ENCODE measurements at regions not wholly inside any gene's neighbourhood (a gene's known extent, or its start where the extent isn't known, plus 50 kb on each side); places are given as distances from the start of the nearest gene placed in this dataset.

- no peaks in the 10 kb centered on the region for H3K36me3 Mint-ChIP-seq
- ATAC-seq (replicated peaks) (peak; percentile 58 to 68), DNase-seq (no peak)
- no peaks in the 10 kb centered on the region for H3K27me3 Mint-ChIP-seq
- H3K27ac Mint-ChIP-seq, result no peak overlapping the region
- no peak overlapping the region for H3K4me3 Mint-ChIP-seq
- peaks cover 17 to 23% of the 10 kb centered on the region in 2 donors for H3K4me1 Mint-ChIP-seq
- no peaks in the 10 kb centered on the region for H3K9me3 Mint-ChIP-seq
Measured at GRCh38 chr12:9388379-9388778, 180.2 kb upstream of the PZP start.

DNA sequence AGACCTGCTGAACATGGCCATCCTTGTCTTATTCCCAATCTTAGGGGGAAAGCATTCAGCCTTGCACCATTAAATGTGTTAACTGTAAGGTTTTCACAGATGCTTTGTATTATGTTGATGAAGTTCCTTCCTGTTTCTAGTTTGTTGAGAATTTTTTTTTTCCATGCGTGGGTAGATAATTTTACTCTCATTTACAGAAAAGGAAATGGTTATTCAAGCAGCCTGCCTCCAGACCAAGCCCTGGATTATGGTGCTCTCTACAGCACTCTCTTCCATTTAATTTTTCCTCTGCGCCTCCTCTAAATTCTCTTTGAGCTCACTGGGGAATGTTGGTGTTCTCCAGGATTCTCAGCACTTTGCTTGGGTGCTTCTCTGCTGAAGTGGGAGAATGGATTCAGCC, 179.3 kb upstream of the PZP start:
- Mint-ChIP-seq H3K36me3 (no peaks in the 10 kb centered on the region), H3K27ac (no peak overlapping the region), H3K4me1 (peaks cover 16 to 20% of the 10 kb centered on the region in 2 donors), H3K4me3 (peak overlapping the region in 1 of 2 donors; percentile 0), H3K27me3 (no peaks in the 10 kb centered on the region), H3K9me3 (no peaks in the 10 kb centered on the region)
- DNase-seq (no peak), ATAC-seq (replicated peaks) (peak; percentile 58 to 68)

- H3K27me3 Mint-ChIP-seq, result no peaks in the 10 kb centered on the region
Measured at GRCh38 chr12:9383585-9383984, 175.4 kb upstream of the PZP start.

GRCh38 chr12:9381619-9382018, 173.4 kb upstream of the PZP start:
- Mint-ChIP-seq H3K27me3 (no peaks in the 10 kb centered on the region), H3K4me1 (no peaks in the 10 kb centered on the region), H3K9me3 (no peaks in the 10 kb centered on the region), H3K4me3 (no peak overlapping the region), H3K36me3 (no peaks in the 10 kb centered on the region), H3K27ac (no peak overlapping the region)
- ATAC-seq (replicated peaks) (no peak), DNase-seq (no peak)

More at GRCh38 chr12:9383585-9383984, 175.4 kb upstream of the PZP start:
- Mint-ChIP-seq H3K36me3 (no peaks in the 10 kb centered on the region), H3K27ac (no peak overlapping the region), H3K9me3 (no peaks in the 10 kb centered on the region), H3K4me1 (peaks cover 12 to 15% of the 10 kb centered on the region in 2 donors), H3K4me3 (no peak overlapping the region)
- DNase-seq (no peak), ATAC-seq (replicated peaks) (no peak)

GRCh38 chr12:9380650-9381049, 172.5 kb upstream of the PZP start:
- H3K27me3 Mint-ChIP-seq, result peaks cover 0 to 4% of the 10 kb centered on the region in 2 donors
- H3K4me1 Mint-ChIP-seq, result no peaks in the 10 kb centered on the region
- no peak overlapping the region for H3K27ac Mint-ChIP-seq
- DNase-seq, result no peak
- no peaks in the 10 kb centered on the region for H3K9me3 Mint-ChIP-seq
- ATAC-seq (replicated peaks), result no peak
- H3K4me3 Mint-ChIP-seq, result no peak overlapping the region
- H3K36me3 Mint-ChIP-seq, result no peaks in the 10 kb centered on the region

- ATAC-seq (replicated peaks) (no peak), DNase-seq (no peak)
- H3K4me1 Mint-ChIP-seq, result no peaks in the 10 kb centered on the region
- H3K9me3 Mint-ChIP-seq, result no peaks in the 10 kb centered on the region
- H3K27ac Mint-ChIP-seq, result no peak overlapping the region
- H3K27me3 Mint-ChIP-seq, result peaks cover 0 to 4% of the 10 kb centered on the region in 2 donors
- H3K4me3 Mint-ChIP-seq, result no peak overlapping the region
- H3K36me3 Mint-ChIP-seq, result no peaks in the 10 kb centered on the region
Measured at GRCh38 chr12:9379023-9379742, 171.0 kb upstream of the PZP start.

GRCh38 chr12:9378430-9378835, 170.2 kb upstream of the PZP start:
- H3K36me3 Mint-ChIP-seq, result no peaks in the 10 kb centered on the region
- peaks cover 0 to 4% of the 10 kb centered on the region in 2 donors for H3K27me3 Mint-ChIP-seq
- H3K4me3 Mint-ChIP-seq, result no peak overlapping the region
- no peak overlapping the region for H3K27ac Mint-ChIP-seq
- no peaks in the 10 kb centered on the region for H3K4me1 Mint-ChIP-seq
- ATAC-seq (replicated peaks) (no peak), DNase-seq (no peak)
- no peaks in the 10 kb centered on the region for H3K9me3 Mint-ChIP-seq

DNA sequence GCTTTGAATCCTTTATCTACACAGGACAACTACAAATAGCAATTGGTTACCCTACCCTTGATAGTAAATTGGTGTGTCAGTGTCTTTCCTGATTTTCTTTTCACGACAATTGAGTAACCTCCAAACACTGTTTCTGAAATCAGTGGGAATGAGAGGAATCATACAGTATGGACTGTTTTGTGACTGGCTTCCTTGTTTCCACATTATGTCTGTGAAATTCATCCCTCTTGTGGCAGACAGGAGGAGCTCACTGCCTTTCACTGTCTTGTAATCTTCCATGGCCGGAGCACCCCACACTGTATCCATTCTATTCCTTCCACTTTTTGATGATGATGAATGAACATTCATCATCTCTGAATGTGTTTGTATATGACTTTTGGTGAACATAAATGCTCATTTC, 164.0 kb upstream of the PZP start:
- Mint-ChIP-seq H3K4me3 (no peak overlapping the region), H3K4me1 (no peaks in the 10 kb centered on the region), H3K9me3 (no peaks in the 10 kb centered on the region), H3K27ac (no peak overlapping the region), H3K27me3 (peaks cover 0 to 4% of the 10 kb centered on the region in 2 donors), H3K36me3 (no peaks in the 10 kb centered on the region)
- no peak for ATAC-seq (replicated peaks)
- no peak for DNase-seq

- Mint-ChIP-seq H3K4me1 (peaks cover 25 to 29% of the 10 kb centered on the region in 2 donors), H3K4me3 (no peak overlapping the region), H3K9me3 (no peaks in the 10 kb centered on the region), H3K36me3 (no peaks in the 10 kb centered on the region), H3K27me3 (peaks cover 3 to 7% of the 10 kb centered on the region in 2 donors), H3K27ac (no peak overlapping the region)
- ATAC-seq (replicated peaks) (no peak), DNase-seq (no peak)
Measured at GRCh38 chr12:9367828-9368227, 159.6 kb upstream of the PZP start.

DNA sequence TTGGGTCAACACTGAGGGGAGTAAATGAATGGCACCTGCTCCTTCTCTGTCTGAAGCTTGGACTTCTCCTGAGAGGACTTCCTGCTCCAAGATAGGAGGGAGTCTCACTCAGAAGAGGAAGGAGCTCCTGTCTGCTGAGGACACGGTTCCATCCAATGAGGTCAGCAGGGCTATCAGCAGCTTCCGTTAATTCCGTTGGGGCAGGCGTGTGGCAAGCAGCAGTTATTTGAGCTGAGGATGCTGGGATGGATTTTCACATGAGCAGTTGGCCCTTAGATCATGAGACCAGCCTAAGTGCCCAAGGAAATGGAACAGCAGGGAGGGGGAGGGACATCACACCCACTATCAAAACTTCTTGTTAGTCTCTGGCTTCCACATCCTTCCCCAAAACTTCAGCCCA, 159.0 kb upstream of the PZP start:
- DNase-seq (no peak), ATAC-seq (replicated peaks) (no peak)
- H3K27me3 Mint-ChIP-seq, result peaks cover 4 to 7% of the 10 kb centered on the region in 2 donors
- H3K9me3 Mint-ChIP-seq, result no peaks in the 10 kb centered on the region
- H3K4me1 Mint-ChIP-seq, result peaks cover 25 to 30% of the 10 kb centered on the region in 2 donors
- no peak overlapping the region for H3K4me3 Mint-ChIP-seq
- no peaks in the 10 kb centered on the region for H3K36me3 Mint-ChIP-seq
- H3K27ac Mint-ChIP-seq, result no peak overlapping the region

GRCh38 chr12:9365296-9365695, 157.1 kb upstream of the PZP start:
- Mint-ChIP-seq H3K27me3 (peaks cover 10 to 18% of the 10 kb centered on the region in 2 donors), H3K36me3 (no peaks in the 10 kb centered on the region), H3K27ac (peak overlapping the region; percentile 90), H3K4me1 (peaks cover 30 to 31% of the 10 kb centered on the region in 2 donors), H3K9me3 (no peaks in the 10 kb centered on the region), H3K4me3 (peak overlapping the region in 1 of 2 donors; percentile 58)
- ATAC-seq (replicated peaks) (no peak), DNase-seq (no peak)

DNA sequence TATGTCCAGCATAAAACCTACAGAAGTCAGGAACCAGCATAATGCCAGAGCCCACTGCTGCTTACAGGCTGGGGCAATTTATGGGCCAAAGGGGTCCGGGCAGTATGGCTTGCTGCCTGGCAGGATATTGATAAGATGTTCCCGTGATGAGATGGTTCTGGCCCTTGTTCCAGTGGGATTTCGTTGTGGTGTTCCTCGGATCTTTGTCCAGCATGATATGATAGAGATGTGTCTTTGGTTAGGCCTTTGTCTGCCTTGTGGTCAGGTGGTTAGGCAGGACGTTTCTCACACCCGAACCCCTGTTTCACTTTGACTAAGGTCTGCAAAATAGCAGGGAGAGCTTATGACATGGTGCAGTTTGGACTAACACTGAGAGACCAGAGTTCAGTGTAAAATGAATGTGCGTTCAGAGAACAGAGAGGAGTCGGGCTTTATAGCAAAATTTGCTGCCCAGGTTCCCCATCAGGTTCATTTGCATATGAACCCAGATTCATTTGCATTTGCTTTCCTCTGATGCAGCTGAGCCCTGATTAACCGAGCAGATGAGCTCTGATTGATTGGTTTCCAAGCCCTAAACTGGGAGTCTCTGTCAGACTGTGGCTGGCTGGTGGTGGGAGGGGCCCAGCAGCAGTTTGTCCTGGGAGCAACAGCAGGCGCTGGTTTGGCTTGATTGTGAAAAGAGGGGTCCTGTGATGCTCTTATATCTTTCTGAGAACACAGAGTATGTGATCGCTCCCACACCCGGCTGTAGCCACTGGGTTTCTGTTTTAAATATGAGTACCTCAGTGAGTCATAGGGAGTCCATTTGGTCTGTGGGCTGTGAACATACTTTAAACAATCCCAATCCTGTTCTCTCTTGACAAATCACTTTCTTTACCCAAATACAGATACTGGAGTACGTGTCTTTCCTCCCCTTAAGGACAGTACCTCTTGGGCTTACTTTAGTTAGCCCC, 156.3 kb upstream of the PZP start:
- no peaks in the 10 kb centered on the region for H3K9me3 Mint-ChIP-seq
- peak overlapping the region; percentile 55 to 58 for H3K4me3 Mint-ChIP-seq
- H3K27ac Mint-ChIP-seq, result peak overlapping the region; percentile 90
- peaks cover 30 to 31% of the 10 kb centered on the region in 2 donors for H3K4me1 Mint-ChIP-seq
- H3K36me3 Mint-ChIP-seq, result no peaks in the 10 kb centered on the region
- peak; percentile 92 to 93 for ATAC-seq (replicated peaks)
- DNase-seq, result peak; percentile 66
- H3K27me3 Mint-ChIP-seq, result peaks cover 10 to 18% of the 10 kb centered on the region in 2 donors

DNA sequence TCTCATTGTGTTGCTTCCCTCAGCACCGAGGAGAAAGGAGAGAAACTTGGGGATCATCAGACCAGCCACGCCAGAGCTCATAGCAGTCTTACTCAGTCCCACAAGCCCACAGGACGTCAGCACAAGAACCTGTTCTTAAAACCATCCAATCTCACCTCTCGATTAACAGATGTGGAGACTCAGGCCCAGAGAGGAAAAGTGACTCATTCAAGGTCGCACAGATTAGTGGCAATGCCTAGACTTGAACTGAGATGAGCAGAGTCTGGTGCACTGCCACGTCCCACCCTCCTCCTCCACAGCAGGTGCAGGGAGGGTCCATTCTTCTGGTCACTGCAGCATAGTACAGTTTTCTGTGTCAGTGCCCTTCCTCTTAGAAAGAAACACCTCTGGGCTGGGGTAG, 154.9 kb upstream of the PZP start:
- Mint-ChIP-seq H3K9me3 (no peaks in the 10 kb centered on the region), H3K27me3 (peaks cover 10 to 18% of the 10 kb centered on the region in 2 donors), H3K27ac (peak overlapping the region; percentile 52), H3K36me3 (peaks cover 0 to 3% of the 10 kb centered on the region in 2 donors), H3K4me3 (no peak overlapping the region), H3K4me1 (peaks cover 30 to 31% of the 10 kb centered on the region in 2 donors)
- DNase-seq (no peak), ATAC-seq (replicated peaks) (peak; percentile 12 to 21)

DNA sequence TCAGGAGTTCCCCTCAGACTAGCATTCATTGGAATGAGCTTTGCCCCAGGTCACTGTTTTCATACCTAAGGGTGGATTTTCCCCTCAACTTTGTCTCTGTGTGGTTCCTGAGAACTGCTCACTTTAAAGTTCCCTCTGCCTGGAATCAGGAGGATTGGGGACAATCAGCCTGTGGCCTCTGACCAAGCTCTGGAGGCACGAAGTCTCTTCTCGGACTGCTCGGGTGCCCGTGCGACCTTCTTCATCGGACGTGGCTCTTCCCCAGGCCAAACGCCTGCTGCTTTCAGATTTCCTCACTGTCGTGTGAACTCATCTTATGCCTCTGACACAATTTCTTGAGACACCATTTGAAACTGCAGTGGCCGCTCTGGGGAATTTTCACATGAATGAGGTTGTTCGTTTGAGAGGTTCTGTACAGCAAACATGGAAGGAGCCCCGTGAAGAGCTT, 153.7 kb upstream of the PZP start:
- no peaks in the 10 kb centered on the region for H3K9me3 Mint-ChIP-seq
- ATAC-seq (replicated peaks), result no peak
- H3K4me3 Mint-ChIP-seq, result no peak overlapping the region
- no peak overlapping the region for H3K27ac Mint-ChIP-seq
- peaks cover 0 to 3% of the 10 kb centered on the region in 2 donors for H3K36me3 Mint-ChIP-seq
- no peak for DNase-seq
- H3K27me3 Mint-ChIP-seq, result peaks cover 10 to 18% of the 10 kb centered on the region in 2 donors
- peaks cover 30 to 31% of the 10 kb centered on the region in 2 donors for H3K4me1 Mint-ChIP-seq

Data from stimulated activated naive B cell treated with anti-CD40 and anti-IgM and Interleukin-4, amounts not matched to agents 10 μg/mL and 1 μg/mL and 100 μg/mL, for 72 hours (primary cell).